K562 (cell line): ENCODE measurements at regions not wholly inside any gene's neighbourhood (a gene's known extent, or its start where the extent isn't known, plus 50 kb on each side); places are given as distances from the start of the nearest gene placed in this dataset.

Source experiments
- ATAC-seq: fragments of 200-7000 bp; cut with Tn5 transposase; 3 replicates; pipeline ENCODE4 v1.9.1; 2020; ENCODE audit warnings: moderate library complexity
- BruUV-seq: library from RNA; stranded (reverse); fragments of 400-500 nt; replicated peaks from 2 replicates; lab custom pipeline; 2021; lab: Mats Ljungman, UMichigan
- CTCF ChIA-PET: fragments of 300-600 bp; formaldehyde crosslinking; extraction: SDS; loops from one replicate; lab custom pipeline; 2021; ENCODE audit warnings: low intra/inter-chr PET ratio; lab: Yijun Ruan, JAX
- POLR2A ChIA-PET: fragments of 300-600, 350-650 bp; sonication (Branson Sonifier 250); formaldehyde crosslinking; extraction: SDS; loops from one replicate; lab custom pipeline; 2021; ENCODE audit warnings: antibody characterized with exemption, inconsistent platforms; lab: Yijun Ruan, JAX
- DNase-seq, 4 experiments: peaks; one replicate each; pipeline versions ENCODE4 v3.0.0 to v3.0.0-alpha.2; 2011 to 2018; ENCODE audit warnings: low spot score in 3 of 4, mixed read lengths in 3 of 4; ENCODE audit errors: extremely low read depth in 1 of 4
- FAIRE-seq: peaks from 2 replicates; lab custom pipeline; 2011; peaks lifted over from hg19 to GRCh38; lab: Jason Lieb, UNC
- H2AFZ ChIP-seq: 2 replicates; pipeline ENCODE4 v1.6.0; 2011; ENCODE audit warnings: low read depth, low read length, control low read depth, inconsistent platforms
- H3K27ac ChIP-seq: fragments of 200-600 bp; 3 replicates; pipeline ENCODE4 v1.8.0; 2011; ENCODE audit warnings: low read depth, mild to moderate bottlenecking, control low read depth, inconsistent platforms, low read length, moderate library complexity, mixed read lengths; ENCODE audit errors: extremely low read depth
- H3K27me3 ChIP-seq, 2 experiments: fragments of 300-600 bp in 1 of 2; 2 replicates in 1 of 2; 3 replicates in 1 of 2; pipeline versions ENCODE4 v1.6.0 to v1.8.0; 2011; ENCODE audit warnings: inconsistent platforms in 2 of 2, low read length in 2 of 2, mild to moderate bottlenecking in 1 of 2, mixed read lengths in 1 of 2, moderate library complexity in 1 of 2; ENCODE audit not compliant: control insufficient read depth in 2 of 2, insufficient read depth in 2 of 2
- H3K36me3 ChIP-seq: fragments of 300-600 bp; 3 replicates; pipeline ENCODE4 v1.8.0; 2011; ENCODE audit warnings: mild to moderate bottlenecking, low read length, inconsistent platforms; ENCODE audit not compliant: control insufficient read depth, insufficient read depth
- H3K4me1 ChIP-seq, 2 experiments: fragments of 200-600 bp in 1 of 2; replicated peaks in 1 of 2; 2 replicates in 1 of 2; 3 replicates in 1 of 2; pipeline versions ENCODE4 v1.5.1 to v1.8.0; 2011; ENCODE audit warnings: inconsistent platforms in 2 of 2, low read length in 2 of 2, mild to moderate bottlenecking in 1 of 2, mixed read lengths in 1 of 2, moderate library complexity in 1 of 2; ENCODE audit not compliant: control insufficient read depth in 2 of 2, insufficient read depth in 2 of 2
- H3K4me2 ChIP-seq: 2 replicates; pipeline ENCODE4 v1.6.1; 2011; ENCODE audit warnings: low read length, control low read depth, inconsistent platforms, mixed read lengths; ENCODE audit not compliant: insufficient read depth
- H3K4me3 ChIP-seq: fragments of 200-600 bp; sonication (generic), shearing (Covaris generic); 2 replicates; pipeline ENCODE4 v1.5.1; 2016; ENCODE audit warnings: control low read depth, inconsistent platforms
- H3K79me2 ChIP-seq: fragments of 200-600 bp; 3 replicates; pipeline ENCODE4 v1.8.0; 2011; ENCODE audit warnings: low read length, inconsistent platforms; ENCODE audit not compliant: control insufficient read depth, insufficient read depth
- H3K9ac ChIP-seq, 2 experiments: 2 replicates each; pipeline versions ENCODE4 v1.6.0 to v1.6.1; 2011; ENCODE audit warnings: low read depth in 2 of 2, low read length in 2 of 2, control low read depth in 1 of 2, inconsistent platforms in 1 of 2, mild to moderate bottlenecking in 1 of 2, mixed read lengths in 1 of 2; ENCODE audit not compliant: insufficient read depth in 1 of 2
- H3K9me1 ChIP-seq: one replicate; pipeline ENCODE4 v1.6.0; 2011; ENCODE audit warnings: inconsistent platforms, mild to moderate bottlenecking, low read length, moderate library complexity; ENCODE audit not compliant: control insufficient read depth, insufficient read depth
- H3K9me3 ChIP-seq: replicated peaks from 2 replicates; pipeline ENCODE4 v1.5.1; 2011; ENCODE audit warnings: low read depth, low read length, inconsistent platforms; ENCODE audit not compliant: control insufficient read depth, insufficient read depth
- H4K20me1 ChIP-seq: replicated peaks from 2 replicates; pipeline ENCODE4 v1.6.1; 2011; ENCODE audit warnings: low read length, inconsistent platforms, mixed read lengths; ENCODE audit not compliant: control insufficient read depth, insufficient read depth
- ARNT ChIP-seq, 2 experiments: fragments of 450-650 bp; IDR thresholded peaks; 2 replicates each; pipeline ENCODE4 v1.6.1; 2016; ENCODE audit warnings: mild to moderate bottlenecking in 1 of 2
- JUNB ChIP-seq: fragments of 450-650 bp; formaldehyde crosslinking; conservative IDR thresholded peaks from 2 replicates; pipeline ENCODE4 v1.4.0; 2020; ENCODE audit warnings: mild to moderate bottlenecking
- MED1 ChIP-seq: sonication (generic); formaldehyde crosslinking; IDR thresholded peaks from 2 replicates; pipeline ENCODE4 v1.8.1; 2023; ENCODE audit warnings: missing genetic modification reagents, borderline replicate concordance
- NFE2 ChIP-seq: IDR thresholded peaks from 2 replicates; pipeline ENCODE4 v1.6.1; 2014; ENCODE audit warnings: antibody characterized with exemption, low read depth
- NFYB ChIP-seq: IDR thresholded peaks from 2 replicates; pipeline ENCODE4 v1.6.1; 2011; ENCODE audit warnings: mild to moderate bottlenecking, moderate library complexity; ENCODE audit not compliant: insufficient read length; ENCODE audit errors: extremely low read depth
- RBBP5 ChIP-seq: fragments of 200-600 bp; sonication (generic); IDR thresholded peaks from 2 replicates; pipeline ENCODE4 v1.6.1; 2012; ENCODE audit warnings: borderline replicate concordance, mild to moderate bottlenecking, low read length, control low read depth, inconsistent platforms; ENCODE audit not compliant: insufficient read depth, poor library complexity, severe bottlenecking
- TRIM28 ChIP-seq: fragments of 450-650 bp; IDR thresholded peaks from 2 replicates; pipeline ENCODE4 v1.6.1; 2017
- U2AF1 ChIP-seq: fragments of 200-400 bp; formaldehyde crosslinking; optimal IDR thresholded peaks from 2 replicates; pipeline ENCODE3; 2017; ENCODE audit warnings: mild to moderate bottlenecking, low read depth, low read length, moderate library complexity
- ZNF197 ChIP-seq: fragments of 200-800 bp; sonication (Bioruptor generic); IDR thresholded peaks from 2 replicates; pipeline ENCODE4 v1.6.1; 2016; ENCODE audit warnings: low read depth, missing genetic modification characterization, missing compliant biosample characterization
- ZNF41 ChIP-seq: fragments of 250-450 bp; sonication (Bioruptor Pico); conservative IDR thresholded peaks from 2 replicates; pipeline ENCODE4 v1.4.0; 2020; ENCODE audit warnings: mild to moderate bottlenecking
- WGBS: fragments of 100-300 bp; shearing (Covaris generic); methylation state at CpG from one replicate; pipeline ENCODE4 v1.1.6; 2016; ENCODE audit warnings: low coverage, mixed read lengths; ENCODE audit not compliant: insufficient coverage; ENCODE audit errors: missing lambda C conversion rate; 5-methylcytosine and 5-hydroxymethylcytosine counted together
- in situ Hi-C: fragments of 300-500 bp; cut with MboI; formaldehyde crosslinking; loops from 4 replicates; pipeline ENCODE4 v1.15.0; 2018; ENCODE audit warnings: inconsistent platforms, mixed read lengths
- intact Hi-C: fragments of 100-400 bp; cut with micrococcal nuclease; formaldehyde crosslinking; loops from 2 replicates; pipeline ENCODE4 v1.14.2; 2022

- DNase-seq = no peak
- H3K27ac ChIP-seq = no peak overlapping the region
- no peak overlapping the region for H3K4me2 ChIP-seq
- FAIRE-seq = no peak
- in situ Hi-C loops = no loop called here
- H3K4me3 ChIP-seq = no peak overlapping the region
- H4K20me1 ChIP-seq = no peaks in the 10 kb centered on the region
- H2AFZ ChIP-seq = no peak overlapping the region
- no peaks in the 10 kb centered on the region for H3K27me3 ChIP-seq
- H3K4me1 ChIP-seq = no peaks in the 10 kb centered on the region
- POLR2A ChIA-PET = no interaction called here
- H3K9me3 ChIP-seq = no peaks in the 10 kb centered on the region
- BruUV-seq = no TSS peak
- ATAC-seq = no peak
- H3K9me1 ChIP-seq = no peaks in the 10 kb centered on the region
- no peaks in the 10 kb centered on the region for H3K36me3 ChIP-seq
- H3K79me2 ChIP-seq = no peaks in the 10 kb centered on the region
- intact Hi-C loops = no loop called here
- CTCF ChIA-PET = no interaction called here
- no peak for TF ChIP-seq ZNF41
- TF ChIP-seq ZNF197 (CRISPR knock-in tag) = no peak
- no peak for TF ChIP-seq RBBP5
- TF ChIP-seq ARNT (IDR thresholded peaks at IDR 0.05) = no peak
- no peak for TF ChIP-seq NFE2
- no peak for TF ChIP-seq U2AF1
- no peak for TF ChIP-seq JUNB (CRISPR knock-in tag)
- TF ChIP-seq NFYB = no peak
- no peak for TF ChIP-seq TRIM28
- TF ChIP-seq MED1 (CRISPR knock-in tag) = no peak
- H3K9ac ChIP-seq = no peak overlapping the region
- 0% methylated on average over 4 of the region's 4 CpGs for WGBS
These were observed 337.0 kb upstream of the SLC10A2 start for GRCh38 chr13:103403148-103403740.
